Nucleus accumbens (tissue), 56 donors: ENCODE measurements at regions not wholly inside any gene's neighbourhood (a gene's known extent, or its start where the extent isn't known, plus 50 kb on each side); places are given as distances from the start of the nearest gene placed in this dataset.

Experiments
- DNase-seq, 56 donors: peaks; one replicate each; lab custom pipeline; 2025; lab: John Stamatoyannopoulos, UW

DNA sequence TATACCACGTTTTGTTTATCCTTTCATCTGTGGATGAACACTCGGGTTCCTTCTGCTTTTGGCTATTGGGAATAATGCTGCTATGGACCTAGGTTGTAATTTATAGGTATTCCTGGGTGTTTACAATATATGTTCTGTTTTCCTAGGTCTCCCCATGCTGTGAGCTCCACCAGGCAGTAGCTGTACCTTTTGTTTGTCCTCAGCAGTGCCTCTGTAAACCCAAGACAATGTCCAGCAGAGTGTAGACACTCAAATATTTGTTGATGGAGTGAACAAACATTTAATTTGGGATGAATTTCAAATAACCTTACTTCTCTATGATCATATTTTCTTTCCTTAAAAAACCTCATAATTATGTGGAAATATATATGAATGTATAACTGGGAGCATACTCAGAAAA is 259.5 kb upstream of the BOD1L1 start:
- DNase-seq, result no peak

DNA sequence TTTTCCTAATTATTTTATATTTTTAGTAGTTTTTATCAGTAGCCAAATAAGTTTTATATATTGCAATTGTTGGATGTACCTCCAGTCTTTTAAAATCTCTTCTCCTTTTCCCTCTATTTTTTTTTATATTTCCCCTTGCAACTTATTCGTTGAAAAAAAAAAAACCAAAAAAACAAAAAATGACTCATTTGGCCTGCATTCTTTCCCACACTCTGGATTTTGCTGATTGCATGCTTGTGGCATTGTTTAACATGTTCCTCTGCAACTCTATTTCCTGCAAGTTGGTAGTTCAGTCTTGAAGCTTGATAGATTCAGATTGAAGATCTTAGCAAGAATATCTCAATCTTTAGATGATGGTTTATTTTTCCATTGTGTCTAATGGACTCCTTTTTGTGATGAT is 260.6 kb upstream of the BOD1L1 start:
- no peak for DNase-seq

DNA sequence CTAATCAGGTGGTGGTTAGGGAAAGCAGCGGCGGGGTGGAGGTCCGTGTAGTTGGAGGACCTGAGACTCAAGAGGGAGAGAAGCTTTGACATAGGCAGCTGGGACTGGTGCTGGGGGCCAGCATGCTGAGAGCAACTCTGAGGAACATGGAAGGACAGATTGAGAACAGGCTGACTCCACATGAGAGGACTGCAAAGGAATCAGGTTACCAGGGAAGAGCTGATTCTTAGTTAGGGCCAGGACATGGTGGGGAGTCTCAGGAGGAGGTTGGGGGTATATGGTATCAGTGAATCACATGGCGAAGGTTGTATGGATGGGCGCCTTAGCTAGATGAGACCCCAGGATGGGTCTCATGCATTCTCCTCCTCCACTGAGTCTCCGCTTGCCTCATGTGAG is 264.0 kb upstream of the BOD1L1 start:
- no peak for DNase-seq

DNA sequence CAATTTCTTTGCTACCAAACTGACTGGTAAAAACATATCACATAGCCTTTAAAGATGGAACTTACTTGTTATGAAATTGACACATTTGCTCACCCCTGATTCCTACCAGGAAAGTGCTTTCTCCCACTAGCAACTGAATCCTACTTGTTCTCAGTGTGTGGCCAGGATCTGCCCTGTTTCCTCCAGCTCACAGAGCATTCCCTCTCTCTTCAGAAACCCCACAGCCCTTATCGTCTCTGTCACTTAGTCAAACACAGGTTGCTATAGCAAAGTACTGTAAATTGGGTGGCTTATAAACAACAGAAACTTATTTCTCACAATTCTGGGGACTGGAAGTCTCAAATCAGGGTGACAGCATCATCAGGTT is 265.2 kb upstream of the BOD1L1 start:
- DNase-seq, result no peak

DNA sequence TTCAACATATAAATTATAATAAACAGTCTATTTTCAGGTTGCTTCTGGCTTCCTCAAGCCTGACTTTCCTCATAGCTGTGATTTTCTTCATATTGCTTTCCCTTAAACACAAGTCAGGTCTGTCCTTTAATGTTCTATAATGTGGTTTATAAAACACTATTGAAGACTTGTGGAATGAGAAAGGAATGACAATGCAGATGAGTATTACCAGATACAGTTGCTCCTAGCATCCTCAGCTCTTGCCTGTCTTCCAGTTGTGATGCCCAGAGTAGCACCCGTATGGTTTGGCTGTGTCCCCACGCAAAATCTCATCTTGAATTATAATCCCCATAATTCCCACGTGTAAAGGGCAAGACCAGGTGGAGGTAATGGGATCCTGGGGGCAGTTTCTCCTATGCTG is 265.7 kb upstream of the BOD1L1 start:
- DNase-seq, result no peak

DNA sequence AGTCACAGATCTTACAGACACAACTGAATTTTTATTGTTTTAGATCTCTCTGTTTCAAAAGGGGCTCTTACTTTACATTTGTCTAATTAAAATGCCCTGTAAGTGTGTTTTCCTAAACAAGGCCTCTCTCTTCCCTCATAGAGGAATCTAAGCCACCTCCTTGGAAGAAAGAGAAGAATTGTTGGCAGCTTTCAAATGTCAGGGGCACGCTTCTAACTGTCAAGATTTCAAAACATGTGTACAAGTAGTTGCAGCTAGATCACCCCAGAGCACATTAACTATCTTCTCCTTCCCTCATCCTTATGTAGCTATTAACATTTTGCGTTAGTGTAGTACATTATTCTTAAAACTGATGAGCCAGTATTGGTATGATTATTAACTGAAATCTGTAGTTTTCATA is 266.5 kb upstream of the BOD1L1 start:
- no peak for DNase-seq

DNA sequence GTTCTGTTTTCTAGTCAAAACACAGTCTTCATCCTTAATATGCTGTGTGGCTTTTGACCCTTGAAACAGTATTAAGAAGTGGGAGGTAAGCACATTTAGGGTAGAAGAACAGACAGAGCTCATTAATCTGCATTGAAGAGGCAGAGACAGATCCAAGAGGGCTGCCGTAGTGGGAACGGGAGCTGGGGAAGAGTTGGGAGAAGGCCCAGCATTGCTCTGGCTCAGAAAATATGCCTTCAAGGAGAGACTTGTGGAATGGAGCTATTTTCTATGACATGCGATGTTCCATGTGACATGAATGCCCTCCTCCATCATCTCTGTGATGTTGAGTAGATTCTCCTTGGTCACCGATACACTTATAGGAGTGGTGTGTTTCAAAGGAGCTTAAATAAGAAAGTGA is 273.3 kb upstream of the BOD1L1 start:
- no peak for DNase-seq

DNA sequence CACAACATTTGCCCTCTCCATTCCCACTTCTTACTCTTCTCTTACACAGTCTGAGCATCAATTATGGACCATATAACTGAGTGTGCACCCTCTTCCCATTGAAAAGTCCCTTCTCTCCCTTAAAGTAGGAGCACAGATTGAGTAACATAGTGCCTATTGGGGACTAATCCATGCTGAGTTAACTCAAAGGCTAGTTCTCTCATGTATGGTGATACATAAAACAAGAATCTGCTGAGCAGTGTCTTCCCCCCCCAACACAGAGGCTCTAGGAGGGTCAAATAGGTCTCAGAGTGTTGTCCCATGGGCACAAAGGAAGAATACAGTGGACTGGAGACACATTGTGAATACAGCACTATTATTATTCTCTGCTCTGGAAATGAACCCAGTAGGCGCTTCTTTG is 274.6 kb upstream of the BOD1L1 start:
- DNase-seq, result no peak

DNA sequence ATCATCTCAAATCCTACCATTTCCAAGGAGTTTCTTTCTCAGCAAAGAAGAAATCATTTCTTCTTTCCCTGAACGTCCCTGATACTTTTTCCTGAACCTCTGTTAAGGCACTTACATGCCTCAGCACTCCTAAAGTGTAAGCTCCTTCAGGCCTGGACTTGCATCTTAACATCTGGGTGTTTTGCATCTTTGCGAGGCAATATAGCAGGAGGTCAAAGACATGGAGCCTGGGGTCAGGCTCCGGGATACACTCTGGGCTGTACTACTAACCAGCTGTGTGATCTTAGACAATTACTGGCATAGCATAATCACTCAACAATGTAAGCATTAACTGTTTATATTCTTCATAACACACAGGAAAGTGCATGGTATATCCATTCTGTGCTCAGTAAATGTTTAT is 275.5 kb upstream of the BOD1L1 start:
- no peak for DNase-seq

DNA sequence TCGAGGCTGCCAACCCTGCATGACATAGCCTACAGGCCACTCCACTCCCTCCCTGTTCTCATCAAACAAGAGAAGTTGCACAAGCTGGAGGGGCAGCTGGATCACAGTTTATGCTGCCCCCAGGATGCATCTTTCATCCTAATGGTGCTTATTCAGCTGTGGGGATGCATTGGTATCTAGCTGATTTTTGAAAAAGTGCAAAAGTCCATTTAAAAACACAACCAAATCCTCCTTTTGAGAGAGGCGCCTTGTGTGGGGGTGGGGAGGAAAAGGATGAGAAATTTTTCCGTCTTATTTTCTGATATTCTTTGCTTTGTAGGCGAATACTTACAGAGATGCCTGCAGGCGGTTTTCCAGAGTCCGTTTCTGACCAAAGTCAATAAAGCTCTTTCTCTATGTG is 276.4 kb upstream of the BOD1L1 start:
- DNase-seq, result no peak

DNA sequence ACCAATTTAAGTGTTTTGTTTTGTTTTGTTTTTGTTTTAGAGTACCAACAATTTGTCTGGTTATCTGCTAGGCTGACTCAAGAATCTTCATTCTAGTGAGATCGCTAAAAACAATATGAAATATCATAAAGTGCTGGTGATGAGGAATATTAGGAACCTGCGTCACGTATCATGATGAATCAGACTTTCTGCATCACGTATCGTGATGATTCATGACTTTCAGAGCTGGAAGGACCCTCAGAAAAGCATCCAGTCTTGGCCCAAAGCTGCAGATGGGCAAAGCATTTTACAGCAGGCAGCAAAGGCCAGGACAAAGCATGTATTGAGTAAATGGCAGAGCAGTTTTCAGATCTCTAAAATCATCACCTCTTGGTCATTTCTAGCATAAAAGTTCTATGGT is 278.0 kb upstream of the BOD1L1 start:
- DNase-seq, result no peak

DNA sequence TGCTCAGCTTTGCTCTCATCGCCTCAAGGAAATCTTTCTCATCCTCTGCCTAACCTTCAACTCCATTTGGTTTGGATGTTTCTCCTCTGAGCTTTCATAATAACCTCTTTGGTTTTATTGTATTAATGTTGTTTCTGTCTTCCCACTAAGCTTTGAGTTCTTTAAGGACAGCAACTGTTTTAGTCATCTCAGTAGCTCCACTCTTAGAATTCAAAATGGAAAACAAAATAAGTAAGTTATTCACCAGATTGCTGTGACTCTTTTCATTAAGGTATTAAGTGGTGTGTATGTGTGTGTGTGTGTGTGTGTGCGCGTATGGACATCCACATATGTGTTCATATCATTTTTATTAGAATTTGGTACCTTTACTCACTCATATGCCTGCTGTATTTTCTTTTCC is 279.2 kb upstream of the BOD1L1 start:
- DNase-seq, result no peak

DNA sequence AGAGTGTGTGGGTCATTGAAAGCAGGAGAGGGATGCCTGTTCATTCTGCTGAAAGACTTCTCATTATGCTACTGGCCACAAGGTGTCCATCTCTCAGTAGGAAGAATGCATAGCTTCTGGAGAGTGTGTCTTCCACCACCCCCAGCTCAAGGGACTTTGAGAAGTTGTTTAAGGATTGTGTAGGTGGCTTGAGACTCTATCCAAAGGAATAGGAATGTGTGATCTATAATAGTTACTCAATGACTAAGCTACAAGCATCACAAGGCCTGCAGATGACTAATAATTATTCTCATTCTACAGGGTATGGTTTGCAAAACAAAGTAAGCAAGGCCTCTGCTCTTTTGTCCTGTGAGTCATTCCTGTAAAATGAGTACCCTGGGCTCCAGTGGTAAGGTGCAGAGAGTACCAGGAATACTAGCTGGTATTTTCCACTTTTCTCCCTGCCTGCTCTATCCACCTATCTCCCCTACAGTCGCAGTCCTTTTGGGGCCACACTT is 279.8 kb upstream of the BOD1L1 start:
- DNase-seq, result no peak

DNA sequence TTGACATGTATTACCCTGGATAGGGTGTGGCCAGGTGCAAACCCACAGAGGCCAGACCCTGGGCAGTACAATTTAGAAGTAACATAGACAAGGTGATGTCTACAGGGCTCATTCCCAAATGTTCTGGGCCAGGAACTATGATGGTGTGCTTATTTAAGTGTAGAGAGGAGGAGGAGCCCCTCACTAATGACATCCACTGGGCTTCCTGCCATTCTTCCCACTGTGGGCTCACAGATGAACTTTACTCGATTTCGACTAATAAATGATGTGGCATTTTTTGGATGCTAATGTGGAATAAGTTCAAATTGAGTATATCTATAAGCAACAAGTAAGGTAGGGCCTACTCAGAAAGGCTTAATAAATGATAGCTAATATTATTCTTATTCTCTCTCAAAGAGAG is 280.9 kb upstream of the BOD1L1 start:
- DNase-seq, result no peak

DNA sequence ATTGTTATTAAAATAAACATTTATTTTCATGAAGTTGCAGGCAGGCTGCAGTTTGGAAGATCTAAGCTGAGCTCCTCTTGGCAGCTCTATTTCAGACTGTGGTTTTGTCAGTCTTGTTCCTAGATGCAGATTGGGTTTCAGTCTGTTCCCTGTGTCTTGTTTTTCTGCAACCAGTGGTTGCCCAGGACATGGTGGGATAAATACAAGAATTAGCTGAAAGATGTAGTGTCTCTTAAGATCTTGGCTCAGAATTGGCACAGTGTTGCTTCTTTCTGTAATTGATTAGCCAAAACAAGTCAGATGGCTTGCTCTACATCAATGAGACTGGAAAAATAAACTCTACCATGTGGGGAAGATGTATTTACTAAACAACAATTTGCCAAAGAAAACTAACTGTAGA is 283.0 kb upstream of the BOD1L1 start:
- no peak for DNase-seq

DNA sequence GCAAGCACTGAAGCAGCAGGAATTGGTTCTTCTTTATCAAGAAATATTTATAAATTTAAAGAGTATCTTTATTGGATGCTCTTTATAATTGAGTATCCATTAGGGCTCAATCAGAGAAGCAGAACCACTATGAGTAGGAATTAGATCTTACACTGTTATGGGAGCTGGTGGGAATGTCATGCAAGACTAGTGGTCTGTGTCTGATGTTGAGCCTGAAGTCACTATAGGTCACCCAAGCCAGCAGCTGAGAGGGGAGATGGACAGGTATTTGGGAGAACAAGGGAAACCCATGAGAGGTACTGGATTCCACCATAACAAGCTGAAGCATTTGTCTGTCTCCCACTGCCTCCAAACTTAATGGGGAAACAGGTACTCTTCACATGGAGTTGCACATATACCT is 283.7 kb upstream of the BOD1L1 start:
- no peak for DNase-seq

DNA sequence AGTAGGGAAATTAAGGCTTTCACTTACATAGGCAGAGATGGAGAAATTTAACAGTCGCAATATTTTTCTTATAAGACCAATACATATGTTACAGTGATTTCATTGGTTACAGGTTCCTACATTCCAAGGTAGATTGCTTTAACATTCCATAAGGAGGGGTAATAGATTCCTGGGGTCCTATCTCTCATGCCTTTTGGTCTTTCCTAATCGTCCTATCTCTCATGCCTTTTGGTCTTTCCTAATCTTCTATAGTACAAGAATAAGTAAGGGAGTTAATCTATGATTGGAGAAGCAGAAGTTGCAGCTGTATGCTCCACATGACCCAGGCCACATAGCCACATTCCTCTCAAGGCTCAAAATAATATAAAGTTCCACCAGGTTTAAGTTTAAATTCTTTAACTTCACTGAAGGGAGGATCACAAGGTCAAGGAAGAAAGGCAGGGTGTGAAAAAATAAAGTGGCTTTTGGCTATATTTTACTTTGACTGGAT is 285.0 kb upstream of the BOD1L1 start:
- DNase-seq, result no peak

DNA sequence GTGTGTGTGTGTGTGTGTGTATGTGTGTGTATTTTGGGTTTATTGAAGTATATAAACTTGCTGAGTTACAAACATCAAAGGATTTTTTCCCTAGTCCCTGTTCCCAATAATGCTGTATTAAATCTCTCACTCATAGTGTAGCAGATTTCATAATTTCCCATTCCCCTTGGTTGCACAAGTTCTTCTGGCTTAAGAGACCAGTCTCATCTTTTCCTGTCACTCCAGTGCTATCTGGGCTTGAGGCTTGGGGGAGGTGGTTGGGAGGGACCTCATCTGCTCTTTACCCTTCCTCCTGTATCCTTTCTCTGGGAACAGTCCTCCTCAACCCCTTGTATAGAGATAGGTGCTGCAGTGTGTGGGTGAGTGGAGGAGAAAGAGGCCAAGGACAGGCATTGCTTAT is 285.4 kb upstream of the BOD1L1 start:
- no peak for DNase-seq

DNA sequence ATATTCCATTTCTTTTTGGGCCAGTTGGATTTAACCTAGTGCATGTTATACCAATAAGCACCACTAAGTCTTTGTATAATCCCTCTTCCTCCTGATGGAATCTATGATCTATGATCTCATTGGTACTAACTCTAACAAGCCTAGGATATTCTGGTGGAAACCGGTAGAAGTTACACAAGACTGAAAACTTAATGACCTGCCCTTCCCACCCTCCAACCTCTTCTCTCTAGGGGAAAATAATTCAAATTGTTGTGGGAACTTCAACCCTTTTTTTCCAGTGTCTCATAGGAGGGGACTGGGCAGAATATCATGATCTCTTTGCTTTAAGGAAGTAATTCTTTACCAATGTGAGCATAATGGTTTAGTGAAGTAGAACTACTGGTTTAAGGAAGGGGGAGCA is 289.5 kb upstream of the BOD1L1 start:
- no peak for DNase-seq

DNA sequence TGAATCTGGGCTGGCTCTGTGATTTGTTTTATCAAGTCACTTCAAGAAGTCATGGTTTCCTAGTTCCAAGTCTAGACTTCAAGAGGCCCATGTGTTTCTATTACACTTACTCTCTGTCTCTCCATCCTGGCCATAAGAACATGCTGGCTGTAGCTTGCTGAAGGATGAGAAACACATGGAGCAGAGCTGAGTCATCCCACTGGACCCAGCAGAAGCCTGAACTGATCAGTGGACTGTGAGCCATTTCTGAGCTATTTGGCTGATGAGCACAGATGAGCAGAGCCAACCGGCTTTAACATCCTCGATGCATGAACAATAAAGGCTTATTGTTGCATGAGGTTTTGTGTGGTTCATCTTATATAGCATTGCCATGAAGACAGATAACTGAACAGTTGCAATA is 290.6 kb upstream of the BOD1L1 start:
- peak in 1 of 56 donors; percentile 1 for DNase-seq

DNA sequence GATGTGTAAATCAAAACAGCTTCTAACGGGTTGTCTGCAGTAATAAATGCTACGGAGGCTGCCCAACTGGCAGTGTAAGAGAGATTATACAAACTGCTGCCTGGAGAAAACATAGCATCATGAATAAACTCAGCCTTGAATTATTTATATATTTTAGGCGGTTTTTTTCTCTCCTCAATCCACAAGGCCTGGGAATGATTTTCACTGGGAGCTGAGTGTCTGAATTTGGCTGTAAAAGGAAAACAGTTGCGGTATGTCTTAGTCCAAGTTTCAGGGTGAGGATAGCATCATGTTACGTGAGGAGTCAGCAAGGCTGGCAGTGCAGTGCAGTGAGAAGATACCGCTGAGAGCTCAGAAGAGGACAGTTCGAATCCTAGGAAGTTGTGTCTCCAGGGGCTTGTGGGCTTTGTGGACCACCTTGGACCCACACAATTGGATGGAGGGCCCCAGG is 291.5 kb upstream of the BOD1L1 start:
- DNase-seq, result no peak

DNA sequence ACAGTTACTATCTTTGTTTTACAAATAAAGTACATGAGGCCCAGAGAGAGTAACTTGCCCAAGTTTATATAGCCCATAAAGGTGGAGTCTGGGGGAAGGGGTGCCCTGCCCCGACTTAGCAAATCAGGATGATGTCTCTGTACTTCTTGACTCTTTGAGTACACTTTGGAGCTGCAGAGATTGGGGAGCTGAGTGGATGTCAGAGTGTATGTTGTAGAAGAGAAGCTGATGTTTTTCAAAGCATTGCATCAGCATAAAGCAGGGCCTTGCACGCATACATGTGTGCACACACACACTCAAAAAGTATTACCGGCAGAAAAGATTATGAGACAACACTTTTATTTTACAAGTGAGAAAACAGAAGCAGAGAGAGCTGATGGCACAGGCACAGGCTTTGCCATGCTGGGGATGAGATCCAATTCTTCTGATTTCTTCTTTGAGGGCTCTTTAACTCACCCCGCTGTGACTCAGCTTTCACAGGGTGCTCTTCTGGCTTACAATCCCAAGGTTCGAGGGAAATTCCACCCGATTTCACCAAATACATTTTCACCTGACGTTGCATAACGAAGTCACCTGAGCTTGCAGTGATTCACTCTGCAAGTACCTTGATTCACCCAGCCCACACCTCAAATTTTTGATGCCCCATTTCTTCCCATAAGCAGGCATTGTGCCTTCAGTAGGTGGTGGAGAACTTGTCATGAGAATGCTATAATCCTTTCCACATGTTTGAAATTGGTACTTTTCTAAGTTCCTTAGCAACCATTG is 292.8 kb upstream of the BOD1L1 start:
- peak in 32 of 56 donors; percentile 8 to 80 (median 43) for DNase-seq

DNA sequence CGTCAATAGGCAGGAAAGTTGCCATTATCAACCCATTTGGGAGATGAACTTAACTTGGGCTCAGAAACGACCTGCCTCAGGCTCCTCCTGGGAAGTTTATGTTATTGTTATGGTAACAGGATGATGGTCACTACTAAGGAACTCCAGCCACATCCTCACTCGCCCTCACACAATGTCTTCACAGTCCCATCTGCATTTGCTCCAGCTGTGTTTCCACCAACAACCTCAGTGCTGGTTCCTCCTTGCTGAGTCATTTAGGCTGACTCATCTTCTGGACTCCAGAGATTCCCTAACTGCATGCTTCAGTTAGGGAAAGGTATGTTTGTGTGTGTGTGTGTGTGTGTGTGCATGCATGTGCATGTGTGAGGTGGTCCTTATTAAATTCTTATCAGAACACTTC is 293.4 kb upstream of the BOD1L1 start:
- DNase-seq, result peak in 3 of 56 donors; percentile 13 to 26 (median 17)
